Epithelial cell of esophagus (primary cell): ENCODE measurements at regions not wholly inside any gene's neighbourhood (a gene's known extent, or its start where the extent isn't known, plus 50 kb on each side); places are given as distances from the start of the nearest gene placed in this dataset.

Experiments
- DNase-seq: peaks from one replicate; pipeline ENCODE4 v3.0.0; 2010; ENCODE audit warnings: low read depth
- H3K4me3 ChIP-seq: 2 replicates; pipeline ENCODE4 v1.5.1; 2011; ENCODE audit warnings: mild to moderate bottlenecking, low read length, control low read depth
- CTCF ChIP-seq: IDR thresholded peaks from 2 replicates; pipeline ENCODE4 v1.5.1; 2011; ENCODE audit warnings: low read depth, mild to moderate bottlenecking, low read length, control low read depth, inconsistent platforms; ENCODE audit not compliant: insufficient read depth; ENCODE audit errors: missing control alignments

GRCh38 chr2:111715987-111716904, 167.7 kb downstream of the ANAPC1 start:
- no peak overlapping the region for H3K4me3 ChIP-seq
- no peak for TF ChIP-seq CTCF
- no peak for DNase-seq

GRCh38 chr2:111716905-111717775, 166.9 kb downstream of the ANAPC1 start:
- TF ChIP-seq CTCF: no peak
- DNase-seq: no peak
- no peak overlapping the region for H3K4me3 ChIP-seq
